ENCODE measurements at regions not wholly inside any gene's neighbourhood (a gene's known extent, or its start where the extent isn't known, plus 50 kb on each side); places are given as distances from the start of the nearest gene placed in this dataset.

DNA sequence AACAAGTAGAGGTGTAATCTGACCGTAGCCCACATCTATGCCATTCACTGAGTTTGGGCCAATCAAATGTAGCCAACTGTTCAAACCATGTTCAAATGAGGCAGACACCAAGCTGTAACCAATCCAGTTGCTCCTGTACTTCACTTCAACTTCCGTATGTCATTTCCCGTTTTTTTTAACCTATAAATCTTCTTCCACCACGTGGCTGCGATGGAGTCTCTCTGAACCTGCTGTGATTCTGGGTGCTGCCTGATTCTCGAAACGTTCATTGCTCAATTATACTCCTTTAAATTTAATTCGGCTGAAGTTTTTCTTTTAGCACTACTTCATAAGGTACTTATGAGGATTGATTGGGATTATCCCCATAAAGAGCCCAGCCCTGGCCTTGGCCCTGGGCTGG lies 179.7 kb downstream of the PIK3R1 start:
- no peak for TF ChIP-seq ZNF462 (CRISPR knock-in tag; IDR thresholded peaks at IDR 0.05)
- TF ChIP-seq JUNB (IDR thresholded peaks at IDR 0.05; ENCODE audit: unreplicated experiment), result no peak
- Histone ChIP-seq H3K36me3 (ENCODE audit: insufficient read depth) (no peaks in the 10 kb centered on the region), H3K9me2 (ENCODE audit: insufficient read depth) (peaks cover 14% of the 10 kb centered on the region; the same call in 1 of the 2 replicates), H3K79me2 (replicated peaks; ENCODE audit: insufficient read depth) (no peaks in the 10 kb centered on the region), H3F3A (replicated peaks; ENCODE audit: low read depth) (no peaks in the 10 kb centered on the region), H3K4me3 (no peak overlapping the region), H3K4me1 (ENCODE audit: insufficient read depth) (no peaks in the 10 kb centered on the region), H3K27me3 (ENCODE audit: insufficient read depth) (no peaks in the 10 kb centered on the region), H3K27ac (ENCODE audit: low read depth) (no peak overlapping the region), H3K4me2 (no peak overlapping the region), H4K20me1 (replicated peaks; ENCODE audit: insufficient read depth) (no peaks in the 10 kb centered on the region), H2AFZ (no peak overlapping the region)
- H3K4me3 Mint-ChIP-seq, result no peak overlapping the region
- H3K27me3 Mint-ChIP-seq (ENCODE audit: insufficient read depth, low read depth, poor library complexity), result no peaks in the 10 kb centered on the region
- no peaks in the 10 kb centered on the region; the same call in 2 of the 3 replicates for H3K9me3 Mint-ChIP-seq
- H3K4me1 Mint-ChIP-seq, result no peaks in the 10 kb centered on the region
- no peak for DNase-seq (ENCODE audit: low spot score)
- H3K36me3 Mint-ChIP-seq (ENCODE audit: low read depth), result no peaks in the 10 kb centered on the region; the same call in 2 of the 3 replicates
- ATAC-seq, result no peak
- no peak overlapping the region for H3K27ac Mint-ChIP-seq

GRCh38 chr5:68395926-68396511 lies 180.5 kb downstream of the PIK3R1 start:
- H3K4me2 ChIP-seq, result no peak overlapping the region
- no peaks in the 10 kb centered on the region; the same call in 2 of the 3 replicates for H3K9me3 Mint-ChIP-seq
- no peaks in the 10 kb centered on the region; the same call in 2 of the 3 replicates for H3K36me3 Mint-ChIP-seq (ENCODE audit: low read depth)
- peaks cover 14% of the 10 kb centered on the region; the same call in 1 of the 2 replicates for H3K9me2 ChIP-seq (ENCODE audit: insufficient read depth)
- H3K4me3 Mint-ChIP-seq, result no peak overlapping the region
- H3K27ac ChIP-seq (ENCODE audit: low read depth), result no peak overlapping the region
- H3K27me3 ChIP-seq (ENCODE audit: insufficient read depth), result no peaks in the 10 kb centered on the region
- no peaks in the 10 kb centered on the region for H3K36me3 ChIP-seq (ENCODE audit: insufficient read depth)
- no peaks in the 10 kb centered on the region for H3K4me1 ChIP-seq (ENCODE audit: insufficient read depth)
- no peaks in the 10 kb centered on the region for H4K20me1 ChIP-seq (replicated peaks; ENCODE audit: insufficient read depth)
- H3K4me3 ChIP-seq, result no peak overlapping the region
- TF ChIP-seq NANOG (IDR thresholded peaks at IDR 0.05; ENCODE audit: borderline replicate concordance), result no peak
- TF ChIP-seq REST (IDR thresholded peaks at IDR 0.05; ENCODE audit: unreplicated experiment), result no peak
- no peak for TF ChIP-seq JUNB (IDR thresholded peaks at IDR 0.05; ENCODE audit: unreplicated experiment)
- TF ChIP-seq POLR2AphosphoS5 (IDR thresholded peaks at IDR 0.05; ENCODE audit: low read depth), result no peak
- no peak overlapping the region for H3K27ac Mint-ChIP-seq
- H3F3A ChIP-seq (replicated peaks; ENCODE audit: low read depth), result no peaks in the 10 kb centered on the region
- 0 out of 2 replicates have a peak overlapping the region, but pooled peaks have one; percentile 5 for H2AFZ ChIP-seq
- H3K79me2 ChIP-seq (replicated peaks; ENCODE audit: insufficient read depth), result no peaks in the 10 kb centered on the region
- no peaks in the 10 kb centered on the region for H3K27me3 Mint-ChIP-seq (ENCODE audit: insufficient read depth, low read depth, poor library complexity)
- no peak for DNase-seq (ENCODE audit: low spot score)
- H3K4me1 Mint-ChIP-seq, result no peaks in the 10 kb centered on the region
- no peak for ATAC-seq

All from GM23338 (cell line).